Fibroblast of mammary gland (primary cell): ENCODE measurements at regions not wholly inside any gene's neighbourhood (a gene's known extent, or its start where the extent isn't known, plus 50 kb on each side); places are given as distances from the start of the nearest gene placed in this dataset.

Experiments
- DNase-seq: peaks from one replicate; pipeline ENCODE4 v3.0.0-alpha.2; 2010; ENCODE audit warnings: low read depth
- H3K4me3 ChIP-seq: 2 replicates; pipeline ENCODE4 v1.5.1; 2011; ENCODE audit warnings: low read depth, mild to moderate bottlenecking, low read length, moderate library complexity; ENCODE audit not compliant: control insufficient read depth
- TF ChIP-seq, protein P1 (sequence below): conservative IDR thresholded peaks from 2 replicates; pipeline ENCODE4 v1.5.1; 2011; ENCODE audit warnings: low read depth, low read length, inconsistent platforms; ENCODE audit not compliant: control insufficient read depth, insufficient read depth

DNA sequence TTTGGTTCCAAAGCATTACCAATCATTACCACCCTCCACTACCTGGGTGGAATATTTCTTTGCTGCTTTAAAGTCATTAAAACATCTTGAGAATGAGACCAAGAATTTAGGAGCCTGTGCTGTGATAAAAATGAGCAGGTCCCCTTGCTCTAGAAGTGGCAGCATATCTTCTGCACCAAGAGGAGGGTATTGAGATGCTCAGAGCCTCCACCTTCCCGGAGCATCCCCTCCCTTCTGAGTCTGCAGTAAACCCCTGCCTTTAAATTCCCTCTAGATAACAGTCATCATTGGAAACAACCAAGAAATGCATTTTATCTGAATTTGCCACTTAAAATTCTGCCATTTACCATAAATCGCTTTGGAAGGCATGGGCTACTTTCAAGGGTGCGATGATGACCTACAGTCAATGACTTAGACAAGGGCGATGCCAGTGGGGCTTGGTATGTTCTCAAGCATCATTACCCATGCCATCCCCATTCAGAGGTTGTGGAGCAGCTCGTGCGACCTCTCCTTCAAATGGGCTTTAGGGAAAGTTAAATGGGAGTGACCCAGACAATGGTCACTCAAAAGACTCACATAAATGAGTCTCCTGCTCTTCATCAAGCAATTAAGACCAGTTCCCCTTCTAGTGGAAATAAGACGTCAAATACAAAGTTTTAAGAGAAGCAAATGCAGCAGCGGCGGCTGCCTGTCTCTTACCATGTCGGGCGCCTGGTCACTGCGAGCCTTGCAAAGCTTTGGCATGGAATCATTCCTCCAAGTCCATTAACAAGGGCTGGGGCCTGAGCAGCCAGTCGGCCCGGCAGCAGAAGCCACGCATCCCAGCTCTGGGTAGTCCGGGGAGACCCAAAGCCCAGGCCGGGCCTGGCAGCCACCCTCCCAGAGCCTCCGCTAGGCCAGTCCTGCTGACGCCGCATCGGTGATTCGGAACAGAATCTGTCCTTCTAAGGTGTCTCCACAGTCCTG lies 334.5 kb downstream of the TMEM121 start:
- H3K4me3 ChIP-seq: no peak overlapping the region
- DNase-seq: no peak
- TF ChIP-seq, protein P1, sequence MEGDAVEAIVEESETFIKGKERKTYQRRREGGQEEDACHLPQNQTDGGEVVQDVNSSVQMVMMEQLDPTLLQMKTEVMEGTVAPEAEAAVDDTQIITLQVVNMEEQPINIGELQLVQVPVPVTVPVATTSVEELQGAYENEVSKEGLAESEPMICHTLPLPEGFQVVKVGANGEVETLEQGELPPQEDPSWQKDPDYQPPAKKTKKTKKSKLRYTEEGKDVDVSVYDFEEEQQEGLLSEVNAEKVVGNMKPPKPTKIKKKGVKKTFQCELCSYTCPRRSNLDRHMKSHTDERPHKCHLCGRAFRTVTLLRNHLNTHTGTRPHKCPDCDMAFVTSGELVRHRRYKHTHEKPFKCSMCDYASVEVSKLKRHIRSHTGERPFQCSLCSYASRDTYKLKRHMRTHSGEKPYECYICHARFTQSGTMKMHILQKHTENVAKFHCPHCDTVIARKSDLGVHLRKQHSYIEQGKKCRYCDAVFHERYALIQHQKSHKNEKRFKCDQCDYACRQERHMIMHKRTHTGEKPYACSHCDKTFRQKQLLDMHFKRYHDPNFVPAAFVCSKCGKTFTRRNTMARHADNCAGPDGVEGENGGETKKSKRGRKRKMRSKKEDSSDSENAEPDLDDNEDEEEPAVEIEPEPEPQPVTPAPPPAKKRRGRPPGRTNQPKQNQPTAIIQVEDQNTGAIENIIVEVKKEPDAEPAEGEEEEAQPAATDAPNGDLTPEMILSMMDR: no peak

GRCh38 chr14:105861985-105862465 lies 335.6 kb downstream of the TMEM121 start:
- no peak for DNase-seq
- H3K4me3 ChIP-seq: no peak overlapping the region
- TF ChIP-seq, protein P1: no peak

DNA sequence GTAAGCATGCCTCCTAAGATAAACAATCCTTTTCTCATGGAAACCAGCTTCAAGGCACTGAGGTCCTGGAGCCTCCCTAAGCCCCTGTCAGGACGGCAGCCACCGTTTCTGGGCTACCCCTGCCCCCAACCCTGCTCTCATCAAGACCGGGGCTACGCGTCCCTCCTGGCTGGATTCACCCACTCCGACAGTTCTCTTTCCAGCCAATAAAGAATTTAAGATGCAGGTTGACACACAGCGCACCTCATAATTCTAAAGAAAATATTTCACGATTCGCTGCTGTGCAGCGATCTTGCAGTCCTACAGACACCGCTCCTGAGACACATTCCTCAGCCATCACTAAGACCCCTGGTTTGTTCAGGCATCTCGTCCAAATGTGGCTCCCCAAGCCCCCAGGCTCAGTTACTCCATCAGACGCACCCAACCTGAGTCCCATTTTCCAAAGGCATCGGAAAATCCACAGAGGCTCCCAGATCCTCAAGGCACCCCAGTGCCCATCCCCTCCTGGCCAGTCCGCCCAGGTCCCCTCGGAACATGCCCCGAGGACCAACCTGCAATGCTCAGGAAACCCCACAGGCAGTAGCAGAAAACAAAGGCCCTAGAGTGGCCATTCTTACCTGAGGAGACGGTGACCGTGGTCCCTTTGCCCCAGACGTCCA lies 336.3 kb downstream of the TMEM121 start:
- no peak overlapping the region for H3K4me3 ChIP-seq
- no peak for DNase-seq
- TF ChIP-seq, protein P1: no peak

DNA sequence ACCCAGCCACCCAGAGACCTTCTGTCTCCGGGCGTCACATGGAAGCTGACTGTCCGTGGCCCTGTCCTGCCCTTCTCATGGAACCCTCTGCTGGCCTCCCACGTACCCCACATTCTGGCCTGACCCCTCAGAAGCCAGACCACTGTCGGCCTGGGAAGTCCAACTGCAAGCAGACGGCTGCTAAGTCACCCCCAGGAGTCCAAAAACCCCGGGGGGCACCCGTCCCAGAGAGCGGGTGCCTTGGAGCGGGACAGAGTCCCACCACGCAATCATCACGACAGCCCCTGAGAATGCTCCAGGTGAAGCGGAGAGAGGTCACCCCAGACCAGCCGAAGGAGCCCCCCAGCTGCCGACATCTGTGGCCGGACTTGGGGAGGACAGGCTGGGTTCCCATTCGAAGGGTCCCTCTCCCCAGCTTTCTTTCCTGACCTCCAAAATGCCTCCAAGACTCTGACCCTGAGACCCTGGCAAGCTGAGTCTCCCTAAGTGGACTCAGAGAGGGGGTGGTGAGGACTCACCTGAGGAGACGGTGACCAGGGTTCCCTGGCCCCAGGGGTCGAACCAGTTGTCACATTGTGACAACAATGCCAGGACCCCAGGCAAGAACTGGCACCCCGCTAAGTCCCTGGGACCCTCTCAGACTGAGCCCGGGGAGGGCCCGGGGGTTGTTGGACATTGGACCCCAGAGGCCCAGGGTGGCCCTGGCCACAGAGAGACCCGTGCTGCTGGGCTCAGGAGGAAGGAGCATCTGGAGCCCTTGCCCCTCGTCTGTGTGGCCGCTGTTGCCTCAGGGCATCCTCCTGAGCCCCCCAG lies 337.1 kb downstream of the TMEM121 start:
- H3K4me3 ChIP-seq: no peak overlapping the region
- DNase-seq: no peak

GRCh38 chr14:105864116-105864515 lies 337.7 kb downstream of the TMEM121 start:
- H3K4me3 ChIP-seq: no peak overlapping the region
- TF ChIP-seq, protein P1: no peak
- DNase-seq: no peak

More for the DNA sequence above, 337.1 kb downstream of the TMEM121 start:
- TF ChIP-seq, protein P1: no peak

- TF ChIP-seq, protein P1: no peak
- no peak for DNase-seq
- no peak overlapping the region for H3K4me3 ChIP-seq
Measured at GRCh38 chr14:105864651-105865265, 338.4 kb downstream of the TMEM121 start.
